DND-41 (cell line): ENCODE measurements at regions not wholly inside any gene's neighbourhood (a gene's known extent, or its start where the extent isn't known, plus 50 kb on each side); places are given as distances from the start of the nearest gene placed in this dataset.
A peak's percentile ranks its signal among the peaks of the same experiment; 100 is the strongest.

ENCODE experiments used
- ATAC-seq: fragments of 200-7000 bp; cut with Tn5 transposase; 3 replicates; pipeline ENCODE4 v1.9.1; 2021; ENCODE audit warnings: low read depth; ENCODE audit not compliant: insufficient read depth
- DNase-seq: peaks from one replicate; pipeline ENCODE4 v3.0.0-alpha.2; 2020
- H2AFZ ChIP-seq: 2 replicates; pipeline ENCODE4 v1.6.0; 2012; ENCODE audit warnings: low read depth, low read length
- H3K27ac ChIP-seq: 2 replicates; pipeline ENCODE4 v1.5.1; 2012; ENCODE audit warnings: low read length, inconsistent platforms
- H3K27me3 ChIP-seq: fragments of 200-600 bp; sonication (generic); 2 replicates; pipeline ENCODE4 v1.6.0; 2012; ENCODE audit warnings: low read length, mild to moderate bottlenecking, inconsistent platforms; ENCODE audit not compliant: insufficient read depth, poor library complexity
- H3K36me3 ChIP-seq: 2 replicates; pipeline ENCODE4 v1.5.1; 2012; ENCODE audit warnings: low read length, inconsistent platforms; ENCODE audit not compliant: insufficient read depth
- H3K4me1 ChIP-seq: 2 replicates; pipeline ENCODE4 v1.5.1; 2012; ENCODE audit warnings: mild to moderate bottlenecking, low read length; ENCODE audit not compliant: insufficient read depth
- H3K4me2 ChIP-seq: 2 replicates; pipeline ENCODE4 v1.6.0; 2012; ENCODE audit warnings: mild to moderate bottlenecking, moderate library complexity, low read length, inconsistent platforms; ENCODE audit not compliant: insufficient read depth
- H3K4me3 ChIP-seq, 2 experiments: fragments of 200-600 bp in 1 of 2; shearing (Covaris generic) in 1 of 2; 2 replicates each; pipeline ENCODE4 v1.5.1; 2012 to 2016; ENCODE audit warnings: inconsistent platforms in 2 of 2, low read length in 2 of 2, mild to moderate bottlenecking in 2 of 2, low read depth in 1 of 2, moderate library complexity in 1 of 2
- H3K79me2 ChIP-seq: 2 replicates; pipeline ENCODE4 v1.6.0; 2012; ENCODE audit warnings: low read length, inconsistent platforms; ENCODE audit not compliant: insufficient read depth
- H3K9ac ChIP-seq: 2 replicates; pipeline ENCODE4 v1.6.0; 2012; ENCODE audit warnings: low read depth, mild to moderate bottlenecking, inconsistent platforms, low read length, moderate library complexity
- H3K9me3 ChIP-seq: 2 replicates; pipeline ENCODE4 v1.5.1; 2012; ENCODE audit warnings: low read length, moderate library complexity, mild to moderate bottlenecking, inconsistent platforms; ENCODE audit not compliant: insufficient read depth, severe bottlenecking
- H4K20me1 ChIP-seq: 2 replicates; pipeline ENCODE4 v1.6.0; 2012; ENCODE audit warnings: low read length; ENCODE audit not compliant: insufficient read depth
- EZH2 ChIP-seq: IDR thresholded peaks from 3 replicates; pipeline ENCODE4 v1.6.1; 2012; ENCODE audit warnings: borderline replicate concordance, low read depth, mild to moderate bottlenecking, moderate library complexity, low read length, inconsistent platforms; ENCODE audit not compliant: severe bottlenecking
- TF ChIP-seq, protein P1 (sequence below): IDR thresholded peaks from 2 replicates; pipeline ENCODE4 v1.5.1; 2012; ENCODE audit warnings: borderline replicate concordance, low read length, moderate library complexity, mild to moderate bottlenecking; ENCODE audit not compliant: poor library complexity, severe bottlenecking; ENCODE audit errors: extremely low read depth

DNA sequence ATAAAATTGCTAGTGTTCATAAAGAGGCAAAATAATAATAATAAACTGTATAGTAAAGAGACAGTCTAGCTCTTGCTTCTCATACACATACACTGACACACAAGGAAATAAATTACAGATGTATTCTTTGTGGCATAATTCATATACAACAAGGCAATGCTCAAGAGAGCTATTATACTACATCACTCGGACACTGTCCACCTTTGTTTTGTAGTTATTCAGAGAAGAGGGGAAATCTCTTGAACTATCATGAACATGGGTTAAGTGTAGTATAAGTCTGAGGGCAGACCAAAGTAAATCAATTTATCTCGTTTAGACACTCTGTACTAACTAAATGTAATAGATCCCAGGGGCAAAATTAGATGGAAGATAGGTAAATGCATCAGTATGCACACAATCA is 72.7 kb upstream of the PHIP start:
- Histone ChIP-seq H3K4me3 (no peak overlapping the region), H3K27me3 (no peaks in the 10 kb centered on the region), H3K36me3 (no peaks in the 10 kb centered on the region), H2AFZ (no peak overlapping the region), H3K27ac (no peak overlapping the region), H3K9ac (no peak overlapping the region), H3K9me3 (no peaks in the 10 kb centered on the region), H4K20me1 (no peaks in the 10 kb centered on the region), H3K79me2 (no peaks in the 10 kb centered on the region), H3K4me2 (no peak overlapping the region), H3K4me1 (no peaks in the 10 kb centered on the region)
- ATAC-seq (no peak), DNase-seq (no peak)
- no peak for TF ChIP-seq EZH2
- TF ChIP-seq, protein P1, sequence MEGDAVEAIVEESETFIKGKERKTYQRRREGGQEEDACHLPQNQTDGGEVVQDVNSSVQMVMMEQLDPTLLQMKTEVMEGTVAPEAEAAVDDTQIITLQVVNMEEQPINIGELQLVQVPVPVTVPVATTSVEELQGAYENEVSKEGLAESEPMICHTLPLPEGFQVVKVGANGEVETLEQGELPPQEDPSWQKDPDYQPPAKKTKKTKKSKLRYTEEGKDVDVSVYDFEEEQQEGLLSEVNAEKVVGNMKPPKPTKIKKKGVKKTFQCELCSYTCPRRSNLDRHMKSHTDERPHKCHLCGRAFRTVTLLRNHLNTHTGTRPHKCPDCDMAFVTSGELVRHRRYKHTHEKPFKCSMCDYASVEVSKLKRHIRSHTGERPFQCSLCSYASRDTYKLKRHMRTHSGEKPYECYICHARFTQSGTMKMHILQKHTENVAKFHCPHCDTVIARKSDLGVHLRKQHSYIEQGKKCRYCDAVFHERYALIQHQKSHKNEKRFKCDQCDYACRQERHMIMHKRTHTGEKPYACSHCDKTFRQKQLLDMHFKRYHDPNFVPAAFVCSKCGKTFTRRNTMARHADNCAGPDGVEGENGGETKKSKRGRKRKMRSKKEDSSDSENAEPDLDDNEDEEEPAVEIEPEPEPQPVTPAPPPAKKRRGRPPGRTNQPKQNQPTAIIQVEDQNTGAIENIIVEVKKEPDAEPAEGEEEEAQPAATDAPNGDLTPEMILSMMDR, result no peak

DNA sequence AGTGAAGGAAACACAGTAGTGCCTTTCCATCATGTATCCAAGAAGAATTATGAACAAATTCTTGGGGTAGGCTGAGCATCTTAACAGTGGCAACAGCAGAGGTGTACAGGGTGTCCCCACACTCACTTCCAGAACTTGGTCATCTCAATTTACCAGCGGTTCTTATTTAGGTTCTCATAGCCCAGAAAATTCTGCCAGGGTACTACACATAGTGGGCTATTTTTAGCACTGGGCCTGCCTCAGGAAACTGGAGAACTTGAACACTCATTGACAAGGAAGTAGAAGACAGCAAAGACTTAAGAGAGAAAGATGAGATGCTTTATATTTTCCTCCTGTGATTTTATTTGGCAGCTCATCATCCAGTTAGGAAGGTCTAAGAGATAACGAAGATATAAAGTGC is 71.8 kb upstream of the PHIP start:
- Histone ChIP-seq H3K79me2 (no peaks in the 10 kb centered on the region), H3K4me2 (no peak overlapping the region), H3K36me3 (no peaks in the 10 kb centered on the region), H3K27me3 (no peaks in the 10 kb centered on the region), H4K20me1 (no peaks in the 10 kb centered on the region), H3K9ac (no peak overlapping the region), H3K9me3 (no peaks in the 10 kb centered on the region), H3K4me3 (no peak overlapping the region), H3K4me1 (no peaks in the 10 kb centered on the region), H2AFZ (no peak overlapping the region), H3K27ac (no peak overlapping the region)
- no peak for DNase-seq
- no peak for TF ChIP-seq EZH2
- TF ChIP-seq, protein P1, result no peak
- no peak for ATAC-seq

DNA sequence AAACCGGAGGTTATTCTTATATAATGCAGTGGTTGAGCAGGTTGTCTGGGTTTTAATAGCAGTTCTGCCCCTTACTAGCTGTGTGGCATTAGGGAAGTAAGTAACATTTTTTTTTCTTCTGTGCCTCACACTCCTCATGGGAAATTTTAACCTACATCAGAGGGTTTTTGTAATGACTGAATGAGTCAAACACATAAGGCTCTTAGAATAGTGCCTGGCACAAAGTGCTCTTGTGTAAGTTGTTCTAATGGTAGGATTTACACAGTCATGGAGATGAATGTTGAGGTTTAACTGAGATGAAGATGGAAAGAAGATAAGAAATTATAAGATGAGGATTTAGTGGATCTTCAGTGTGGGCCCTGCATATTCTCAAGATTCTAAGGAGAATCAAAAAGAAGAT is 68.4 kb upstream of the PHIP start:
- Histone ChIP-seq H4K20me1 (no peaks in the 10 kb centered on the region), H3K4me1 (no peaks in the 10 kb centered on the region), H3K27me3 (no peaks in the 10 kb centered on the region), H3K9ac (no peak overlapping the region), H3K36me3 (no peaks in the 10 kb centered on the region), H3K4me3 (no peak overlapping the region), H3K79me2 (no peaks in the 10 kb centered on the region), H3K4me2 (no peak overlapping the region), H3K27ac (no peak overlapping the region), H3K9me3 (no peaks in the 10 kb centered on the region), H2AFZ (no peak overlapping the region)
- no peak for ATAC-seq
- TF ChIP-seq, protein P1, result no peak
- no peak for TF ChIP-seq EZH2
- DNase-seq, result no peak

DNA sequence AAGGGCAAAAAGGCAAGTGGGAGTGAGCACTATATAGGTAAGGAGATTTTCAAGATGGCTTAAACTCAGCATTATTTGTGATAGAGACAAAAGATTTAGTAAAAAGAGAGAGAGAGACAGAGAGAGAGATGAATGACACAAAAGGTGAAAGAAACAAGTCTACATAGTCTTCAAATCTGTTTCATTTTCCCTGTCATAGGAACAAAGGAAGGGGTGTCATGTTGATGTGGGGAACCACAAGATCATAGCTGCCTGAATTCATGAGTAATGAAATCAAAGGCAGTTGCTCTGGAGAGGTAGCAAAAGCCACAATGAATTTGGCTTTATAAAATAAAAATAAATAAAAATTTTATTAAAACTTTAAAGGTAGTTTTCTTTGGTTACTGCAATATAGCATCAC is 67.2 kb upstream of the PHIP start:
- DNase-seq, result no peak
- no peaks in the 10 kb centered on the region for H3K9me3 ChIP-seq
- H3K27ac ChIP-seq, result no peak overlapping the region
- H3K36me3 ChIP-seq, result no peaks in the 10 kb centered on the region
- no peaks in the 10 kb centered on the region for H3K79me2 ChIP-seq
- ATAC-seq, result peak; percentile 40; the same call in 2 of the 3 replicates
- TF ChIP-seq, protein P1, result no peak
- TF ChIP-seq EZH2, result no peak
- no peak overlapping the region for H3K4me2 ChIP-seq
- H2AFZ ChIP-seq, result no peak overlapping the region
- H3K4me3 ChIP-seq, result no peak overlapping the region
- no peak overlapping the region for H3K9ac ChIP-seq
- H3K27me3 ChIP-seq, result no peaks in the 10 kb centered on the region
- H3K4me1 ChIP-seq, result no peaks in the 10 kb centered on the region
- H4K20me1 ChIP-seq, result no peaks in the 10 kb centered on the region
